ENCODE measurements at regions not wholly inside any gene's neighbourhood (a gene's known extent, or its start where the extent isn't known, plus 50 kb on each side); places are given as distances from the start of the nearest gene placed in this dataset.

DNA sequence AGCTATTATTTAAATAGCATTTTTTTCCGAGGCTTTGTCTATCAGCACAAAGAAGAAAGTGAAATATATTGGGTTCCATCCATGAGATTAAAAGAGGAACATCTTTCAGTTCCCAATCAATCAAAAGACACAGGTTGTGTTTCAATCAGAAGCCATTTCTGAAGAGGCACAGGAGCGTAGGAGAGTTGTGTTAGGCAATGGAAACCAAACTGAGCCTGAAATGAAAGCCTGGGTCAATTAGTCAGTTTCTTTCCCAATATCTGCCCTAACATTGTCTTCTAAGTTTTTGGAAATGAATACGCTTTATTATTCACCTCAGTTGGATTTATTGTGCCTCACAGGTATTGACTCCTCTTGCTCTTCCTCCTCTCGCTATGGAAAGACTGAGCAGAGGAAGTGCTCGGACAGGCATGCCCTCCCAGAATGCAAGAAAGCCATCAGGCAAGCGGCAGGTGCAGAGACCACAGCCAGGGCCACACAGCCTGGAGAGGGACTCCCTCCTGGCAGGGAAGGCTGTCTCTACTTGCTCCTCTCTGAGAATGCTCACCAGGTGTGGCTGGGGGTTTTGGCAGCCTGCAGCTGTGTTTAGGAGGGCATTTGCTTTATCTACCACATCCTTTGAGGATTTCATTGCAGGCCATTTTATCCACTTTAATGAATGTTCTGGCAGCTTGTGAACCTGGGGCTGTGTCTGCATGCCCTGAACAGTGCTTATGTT lies 100.8 kb upstream of the NEDD9 start:
- no peak for TF ChIP-seq GATA2 (IDR thresholded peaks at IDR 0.05; ENCODE audit: low read depth, low read length)
- TF ChIP-seq GATA3 (IDR thresholded peaks at IDR 0.05; ENCODE audit: low read depth, low read length), result no peak

- TF ChIP-seq GATA3 (IDR thresholded peaks at IDR 0.05; ENCODE audit: low read depth, low read length), result no peak
- no peak for TF ChIP-seq GATA2 (IDR thresholded peaks at IDR 0.05; ENCODE audit: low read depth, low read length)
These were observed 100.0 kb upstream of the NEDD9 start for GRCh38 chr6:11332463-11332862.

DNA sequence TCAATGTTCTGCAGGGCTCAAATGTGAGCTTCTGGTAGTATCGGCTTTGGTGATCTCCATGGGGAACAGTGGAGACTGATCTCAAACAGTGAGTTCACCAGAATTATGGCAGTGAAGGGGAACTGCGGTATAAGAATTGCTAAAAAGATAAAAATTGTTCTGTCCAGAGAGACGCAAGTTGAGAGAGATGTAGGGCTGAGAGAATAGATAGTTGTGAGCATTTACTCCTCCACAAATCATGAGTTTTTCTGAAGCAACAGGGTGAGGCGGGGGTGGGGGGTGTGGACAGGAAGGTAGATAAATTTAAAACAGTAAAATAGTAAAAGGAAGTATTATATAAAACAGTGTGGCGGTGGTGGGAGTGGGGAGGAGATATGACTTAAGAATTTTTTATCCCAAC lies 98.6 kb upstream of the NEDD9 start:
- no peak for TF ChIP-seq GATA3 (IDR thresholded peaks at IDR 0.05; ENCODE audit: low read depth, low read length)
- no peak for TF ChIP-seq GATA2 (IDR thresholded peaks at IDR 0.05; ENCODE audit: low read depth, low read length)

GRCh38 chr6:11330413-11330760 lies 97.9 kb upstream of the NEDD9 start:
- TF ChIP-seq GATA2 (IDR thresholded peaks at IDR 0.05; ENCODE audit: low read depth, low read length) (no peak), GATA3 (IDR thresholded peaks at IDR 0.05; ENCODE audit: low read depth, low read length) (no peak)

DNA sequence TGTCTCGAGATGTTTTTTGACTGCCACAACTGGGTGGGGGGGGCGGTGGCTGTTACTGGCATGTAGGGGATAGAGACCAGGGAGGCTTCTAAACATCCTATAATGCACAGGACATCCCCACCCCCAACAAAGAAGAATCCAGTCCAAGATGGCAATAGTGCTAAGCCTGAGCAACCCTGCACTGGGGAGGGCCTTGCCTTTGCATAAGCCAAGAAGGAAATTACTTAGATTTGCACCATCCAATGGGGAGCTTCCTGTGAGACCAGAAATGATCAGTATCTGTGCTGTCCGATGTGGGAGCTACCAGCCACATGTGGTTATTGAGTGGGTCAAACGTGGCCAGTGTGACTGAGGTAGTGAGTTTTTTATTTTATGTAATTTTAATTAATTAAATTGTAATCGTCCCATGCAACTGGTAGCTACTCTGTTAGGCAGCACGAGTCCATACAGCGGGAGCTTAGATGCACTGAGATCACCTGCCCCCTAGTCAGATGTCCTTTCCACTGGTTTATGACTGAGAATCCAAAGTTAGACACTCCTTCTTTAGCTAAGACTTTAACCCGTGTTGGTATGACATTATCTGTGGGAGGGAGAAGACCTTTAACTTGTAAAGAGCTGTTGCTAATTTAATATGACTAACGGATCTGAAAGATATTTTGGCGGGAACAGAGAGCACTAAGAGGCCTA lies 97.4 kb upstream of the NEDD9 start:
- TF ChIP-seq GATA2 (IDR thresholded peaks at IDR 0.05; ENCODE audit: low read depth, low read length), result no peak

DNA sequence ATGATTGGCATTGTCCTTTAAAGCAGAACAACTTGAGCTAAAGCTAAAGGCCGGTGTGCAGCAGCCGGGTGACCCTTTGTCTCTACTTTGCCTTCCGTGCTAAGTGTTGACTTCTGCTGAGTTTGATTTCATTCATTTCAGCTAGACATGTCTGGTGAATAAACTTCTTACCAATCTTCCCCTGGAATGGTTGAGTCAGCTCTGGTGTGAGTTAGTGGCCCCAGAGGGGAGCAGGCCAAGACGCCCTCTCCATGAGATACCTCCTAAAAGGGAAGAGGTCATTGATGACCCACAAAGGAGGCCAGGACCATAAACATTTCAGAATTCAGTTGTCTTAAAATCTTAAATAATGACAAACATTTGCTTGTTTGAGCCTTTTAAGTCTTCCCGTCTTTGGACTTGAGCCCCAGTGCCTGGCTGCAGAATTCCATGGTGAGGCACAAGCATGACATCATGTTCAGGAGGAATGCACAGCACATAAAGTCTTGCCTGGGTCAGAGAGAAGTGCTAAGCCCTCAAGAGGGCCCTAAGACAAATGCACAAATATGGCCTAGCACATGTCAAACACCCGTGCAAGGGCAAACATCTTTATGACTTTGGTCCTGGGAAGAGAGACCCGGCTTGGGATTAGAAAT lies 96.3 kb upstream of the NEDD9 start:
- no peak for TF ChIP-seq GATA2 (IDR thresholded peaks at IDR 0.05; ENCODE audit: low read depth, low read length)
- TF ChIP-seq GATA3 (IDR thresholded peaks at IDR 0.05; ENCODE audit: low read depth, low read length), result no peak

- TF ChIP-seq GATA3 (IDR thresholded peaks at IDR 0.05; ENCODE audit: low read depth, low read length), result no peak
- TF ChIP-seq GATA2 (IDR thresholded peaks at IDR 0.05; ENCODE audit: low read depth, low read length), result no peak
These were observed 95.5 kb upstream of the NEDD9 start for GRCh38 chr6:11327961-11328360.

DNA sequence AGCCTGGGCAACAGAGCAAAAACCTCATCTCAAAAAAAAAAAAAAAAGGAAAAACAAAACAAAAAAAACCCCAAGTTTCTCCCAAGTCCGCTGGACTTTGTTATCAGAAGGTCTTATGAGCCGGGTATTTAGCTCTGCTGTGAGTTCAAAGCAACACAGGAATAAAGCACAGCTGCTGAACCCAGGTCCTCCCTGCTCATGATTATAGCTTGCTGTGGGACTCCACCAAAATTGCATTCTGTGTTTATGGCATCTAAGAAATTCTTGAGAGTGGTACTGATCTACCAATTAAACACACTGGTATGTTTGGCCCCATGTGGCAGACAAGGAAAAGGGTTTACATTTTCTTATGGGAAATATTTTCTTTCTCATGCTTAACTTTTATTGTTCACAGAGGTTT lies 93.6 kb upstream of the NEDD9 start:
- TF ChIP-seq GATA2 (IDR thresholded peaks at IDR 0.05; ENCODE audit: low read depth, low read length) (no peak), GATA3 (IDR thresholded peaks at IDR 0.05; ENCODE audit: low read depth, low read length) (no peak)

DNA sequence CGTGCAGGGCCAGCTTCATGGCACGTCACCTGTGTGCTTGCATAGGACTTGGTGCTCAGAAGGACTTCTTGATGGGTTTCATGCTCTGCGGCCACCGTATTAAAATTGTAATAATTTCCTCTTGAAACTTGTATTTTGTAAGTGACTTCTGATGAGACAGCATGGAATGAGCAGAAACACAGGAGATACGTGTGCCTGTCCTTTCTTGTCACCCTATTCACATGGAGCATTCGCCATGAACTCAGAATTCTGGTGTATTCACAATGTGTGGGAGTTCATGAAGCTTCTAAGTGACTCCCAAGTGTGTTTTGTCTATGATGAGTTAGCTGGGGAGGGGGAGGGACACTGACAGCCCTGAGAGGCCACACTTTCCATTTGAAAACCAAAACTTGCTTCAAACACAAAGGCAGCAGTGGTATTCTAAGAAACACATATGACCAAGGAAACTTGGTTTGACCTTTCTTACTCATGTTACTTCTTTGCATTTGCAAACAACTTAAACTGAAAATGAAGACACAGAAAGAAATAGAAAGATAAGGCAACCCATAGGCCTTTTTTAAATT lies 92.1 kb upstream of the NEDD9 start:
- TF ChIP-seq GATA2 (IDR thresholded peaks at IDR 0.05; ENCODE audit: low read depth, low read length), result no peak
- TF ChIP-seq GATA3 (IDR thresholded peaks at IDR 0.05; ENCODE audit: low read depth, low read length), result no peak

GRCh38 chr6:11323666-11324452 lies 91.4 kb upstream of the NEDD9 start:
- no peak for TF ChIP-seq GATA3 (IDR thresholded peaks at IDR 0.05; ENCODE audit: low read depth, low read length)
- no peak for TF ChIP-seq GATA2 (IDR thresholded peaks at IDR 0.05; ENCODE audit: low read depth, low read length)

- TF ChIP-seq GATA2 (IDR thresholded peaks at IDR 0.05; ENCODE audit: low read depth, low read length) (no peak), GATA3 (IDR thresholded peaks at IDR 0.05; ENCODE audit: low read depth, low read length) (no peak)
These were observed 89.9 kb upstream of the NEDD9 start for GRCh38 chr6:11322252-11322885.

GRCh38 chr6:11320914-11321597 lies 88.6 kb upstream of the NEDD9 start:
- no peak for TF ChIP-seq GATA2 (IDR thresholded peaks at IDR 0.05; ENCODE audit: low read depth, low read length)
- no peak for TF ChIP-seq GATA3 (IDR thresholded peaks at IDR 0.05; ENCODE audit: low read depth, low read length)

Data from SH-SY5Y (cell line).